SH-SY5Y (cell line): ENCODE measurements at regions not wholly inside any gene's neighbourhood (a gene's known extent, or its start where the extent isn't known, plus 50 kb on each side); places are given as distances from the start of the nearest gene placed in this dataset.

ENCODE experiments used
- GATA2 ChIP-seq: IDR thresholded peaks from 2 replicates; pipeline ENCODE4 v1.6.1; 2011; ENCODE audit warnings: mild to moderate bottlenecking, low read depth, low read length
- GATA3 ChIP-seq: IDR thresholded peaks from 2 replicates; pipeline ENCODE4 v1.6.1; 2011; ENCODE audit warnings: low read depth, mild to moderate bottlenecking, low read length, moderate library complexity

GRCh38 chr17:77722366-77722765, 236.1 kb upstream of the TNRC6C start:
- no peak for TF ChIP-seq GATA2
- no peak for TF ChIP-seq GATA3

DNA sequence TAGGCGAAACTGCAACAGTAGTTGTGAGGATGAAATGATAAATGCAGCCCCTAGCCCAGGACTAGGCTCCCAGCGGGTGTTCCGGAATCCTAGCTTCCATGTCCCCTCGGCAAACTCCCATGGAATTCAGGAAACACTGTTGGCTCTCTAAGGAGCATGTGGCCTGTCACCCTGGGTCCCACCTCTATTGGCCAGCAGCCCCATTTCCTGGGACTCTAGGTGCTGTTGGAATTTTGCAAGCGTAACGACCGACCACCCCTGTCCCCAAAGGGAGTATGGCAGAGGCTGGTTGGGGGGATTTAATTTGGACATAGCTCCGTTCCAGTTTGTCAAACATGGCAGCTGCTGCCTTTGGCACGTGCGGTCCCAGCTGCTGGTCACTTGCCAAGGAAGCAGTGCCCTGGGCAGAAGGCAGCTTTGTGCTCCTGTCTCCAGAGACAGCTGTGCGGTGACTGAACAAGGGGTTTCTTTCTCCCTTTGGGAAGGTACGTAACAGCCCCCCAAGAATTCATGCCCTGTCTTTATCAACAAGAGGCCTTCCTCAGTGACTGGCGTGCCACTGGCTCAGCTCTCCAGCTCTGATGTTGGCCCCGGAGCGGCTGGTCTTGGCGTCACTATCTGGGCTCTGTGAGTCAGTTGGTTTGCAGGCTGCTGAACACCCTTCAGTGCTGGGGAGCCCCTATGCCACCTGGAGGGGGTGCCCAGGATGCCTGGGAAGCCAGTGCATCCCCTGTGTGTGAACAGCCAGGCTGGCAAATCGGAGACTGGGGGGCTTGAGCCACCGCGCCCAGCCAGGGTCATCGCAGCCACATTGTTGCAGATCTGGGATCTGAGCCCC, 235.2 kb upstream of the TNRC6C start:
- TF ChIP-seq GATA2 (no peak), GATA3 (no peak)

GRCh38 chr17:77723909-77724875, 234.3 kb upstream of the TNRC6C start:
- no peak for TF ChIP-seq GATA3
- no peak for TF ChIP-seq GATA2

DNA sequence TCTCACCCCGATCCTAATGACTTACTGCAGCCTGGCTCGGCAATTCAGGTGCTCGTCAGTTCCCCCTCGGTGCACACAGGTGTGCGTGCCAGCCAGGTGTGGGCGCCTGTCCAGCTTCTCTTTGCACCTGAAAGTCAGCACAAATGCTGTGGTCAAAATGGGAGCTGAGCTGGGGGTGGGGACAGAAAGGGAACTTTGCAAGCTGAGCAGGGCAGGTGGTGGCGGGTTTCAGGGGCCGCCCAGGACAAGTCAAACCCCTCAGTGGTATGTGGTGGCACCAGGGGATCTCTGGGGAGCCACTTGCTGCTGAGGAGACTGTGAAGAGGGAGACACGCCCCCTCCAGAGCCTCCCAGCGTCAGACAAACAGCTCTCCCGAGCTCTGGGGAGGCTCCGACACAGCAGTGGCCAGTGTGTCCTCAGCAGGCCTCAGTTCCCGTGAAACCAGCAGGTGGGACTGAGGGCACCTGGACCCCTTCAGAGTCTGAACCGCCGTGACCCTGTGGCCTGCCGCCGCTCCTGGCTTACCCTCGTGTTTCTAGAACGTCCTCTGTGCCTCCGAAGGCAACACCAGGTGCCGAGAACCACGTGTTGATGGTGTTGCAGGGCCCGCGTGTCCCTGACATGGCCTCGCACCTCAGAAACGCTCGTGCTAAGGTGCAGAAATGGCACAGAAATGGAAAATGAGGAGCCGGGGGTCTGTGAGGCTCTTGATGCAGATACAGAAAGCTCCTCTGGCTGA, 233.5 kb upstream of the TNRC6C start:
- TF ChIP-seq GATA3 (no peak), GATA2 (no peak)

- no peak for TF ChIP-seq GATA2
- TF ChIP-seq GATA3, result no peak
Measured at GRCh38 chr17:77725846-77726245, 232.7 kb upstream of the TNRC6C start.

DNA sequence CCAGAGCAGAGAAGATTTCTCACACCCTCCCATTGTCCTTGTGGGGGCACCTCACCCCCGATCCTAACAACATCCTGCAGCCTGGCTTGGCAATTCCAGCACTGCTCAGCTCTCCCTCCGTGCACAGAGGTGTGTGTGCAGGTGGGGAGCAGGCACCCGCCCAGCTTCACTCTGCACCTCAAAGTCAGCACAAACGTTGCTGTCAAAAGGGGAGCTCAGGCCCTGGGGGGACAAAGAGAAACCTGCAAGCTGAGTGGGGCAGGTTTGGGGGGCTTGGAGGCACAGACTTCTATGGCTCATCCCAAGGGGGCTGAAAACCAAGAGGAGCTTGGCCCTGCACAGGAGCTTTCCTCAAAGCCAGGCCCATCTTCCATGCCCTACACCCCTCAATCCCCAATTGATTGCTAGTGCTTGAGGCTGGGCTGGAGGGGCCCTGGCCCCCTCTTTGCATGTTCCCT, 231.9 kb upstream of the TNRC6C start:
- no peak for TF ChIP-seq GATA3
- TF ChIP-seq GATA2, result no peak

GRCh38 chr17:77727037-77727615, 231.4 kb upstream of the TNRC6C start:
- TF ChIP-seq GATA3 (no peak), GATA2 (no peak)

DNA sequence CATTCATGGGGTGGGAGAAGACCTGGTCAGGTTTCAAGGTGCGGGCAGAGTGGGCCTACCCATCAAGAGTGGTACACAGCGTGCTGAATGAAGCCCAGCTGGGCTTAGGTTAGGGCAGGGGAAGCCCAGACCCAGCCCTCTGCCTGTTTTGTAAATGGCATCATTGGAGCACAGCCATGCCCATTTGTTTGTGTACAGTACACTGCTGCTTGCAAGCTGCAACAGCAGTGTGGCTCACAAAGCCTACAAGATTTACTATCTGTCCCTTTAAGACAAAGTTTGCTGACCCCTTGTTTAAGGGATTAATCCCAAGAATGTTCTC, 230.1 kb upstream of the TNRC6C start:
- TF ChIP-seq GATA2, result no peak
- TF ChIP-seq GATA3, result no peak

GRCh38 chr17:77728871-77729270, 229.6 kb upstream of the TNRC6C start:
- TF ChIP-seq GATA3 (no peak), GATA2 (no peak)

DNA sequence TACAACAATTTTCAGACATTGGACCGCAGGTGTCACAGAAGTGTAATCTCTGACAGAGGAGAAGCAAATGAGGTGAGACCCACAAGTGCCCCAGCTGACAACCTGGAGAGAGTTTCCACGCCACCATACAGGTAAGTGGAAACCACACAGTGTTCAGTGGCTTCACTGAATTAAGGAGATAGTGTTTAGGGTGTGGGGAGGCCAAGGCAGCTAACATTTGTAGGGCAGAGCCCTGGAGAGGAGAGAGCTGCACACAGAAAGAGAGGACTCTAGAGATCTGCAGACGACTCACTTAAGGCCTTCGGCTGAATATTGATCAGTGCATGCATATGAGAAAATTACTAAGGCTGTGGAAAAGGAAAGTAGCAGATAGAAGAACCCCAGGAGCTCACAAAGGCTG, 228.9 kb upstream of the TNRC6C start:
- TF ChIP-seq GATA3 (no peak), GATA2 (no peak)

DNA sequence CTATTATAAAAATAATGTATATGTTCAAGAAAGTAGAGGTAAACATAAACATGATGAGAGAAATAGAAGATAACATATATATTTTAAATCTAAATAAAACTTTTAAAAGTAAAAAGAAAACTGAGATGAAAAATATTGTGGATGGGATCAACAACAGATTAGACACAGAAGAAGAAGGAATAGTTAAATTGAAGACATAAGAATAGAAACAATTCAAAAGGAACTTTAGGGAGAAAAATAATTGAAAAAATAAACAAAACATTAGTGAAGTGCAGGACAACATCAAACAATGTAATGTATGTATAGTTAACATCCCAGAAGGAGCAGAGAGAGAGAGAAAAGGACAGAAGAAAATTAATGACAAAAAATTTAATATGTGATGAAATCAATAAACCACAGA, 228.1 kb upstream of the TNRC6C start:
- no peak for TF ChIP-seq GATA2
- TF ChIP-seq GATA3, result no peak

GRCh38 chr17:77733576-77734296, 224.8 kb upstream of the TNRC6C start:
- TF ChIP-seq GATA2 (no peak), GATA3 (no peak)

DNA sequence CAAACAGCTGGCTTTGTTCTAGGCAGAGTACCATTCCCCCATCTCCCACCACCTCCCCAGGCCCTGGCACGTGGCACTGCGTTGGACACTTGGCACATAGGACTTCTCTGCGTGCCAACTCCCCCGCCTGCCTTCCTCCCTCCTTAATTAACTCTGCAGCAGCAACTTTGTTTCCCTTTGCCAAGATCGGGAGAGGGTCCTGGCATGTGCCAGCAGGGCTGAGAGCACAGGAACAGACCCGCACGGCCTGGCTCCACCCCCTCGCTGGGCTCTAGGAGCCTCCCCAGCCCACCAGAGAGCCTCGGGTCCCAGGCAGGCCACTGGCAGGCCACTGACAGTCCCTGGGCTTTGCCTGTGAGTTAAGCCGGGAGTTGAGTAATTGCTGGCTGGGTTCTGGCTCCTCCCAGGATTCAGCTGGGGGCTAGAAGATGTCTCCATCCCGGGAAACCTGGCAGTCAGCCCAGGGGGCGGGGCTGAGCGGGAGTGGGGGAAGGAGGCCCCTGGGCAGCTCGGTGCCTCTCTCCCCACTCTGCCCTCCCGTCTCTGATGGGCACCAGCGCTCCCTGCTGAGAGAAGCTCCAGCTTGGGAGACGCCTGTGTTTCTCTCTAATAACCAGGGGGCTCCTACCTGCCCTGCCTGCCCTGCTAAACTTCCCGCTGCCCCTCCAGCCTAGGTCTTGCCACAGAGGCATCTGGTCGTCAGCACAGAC, 224.0 kb upstream of the TNRC6C start:
- no peak for TF ChIP-seq GATA3
- TF ChIP-seq GATA2, result peak; percentile 38; the same call in 1 of the 2 replicates
